ENCODE measurements at regions not wholly inside any gene's neighbourhood (a gene's known extent, or its start where the extent isn't known, plus 50 kb on each side); places are given as distances from the start of the nearest gene placed in this dataset.

- TF ChIP-seq, protein P1, sequence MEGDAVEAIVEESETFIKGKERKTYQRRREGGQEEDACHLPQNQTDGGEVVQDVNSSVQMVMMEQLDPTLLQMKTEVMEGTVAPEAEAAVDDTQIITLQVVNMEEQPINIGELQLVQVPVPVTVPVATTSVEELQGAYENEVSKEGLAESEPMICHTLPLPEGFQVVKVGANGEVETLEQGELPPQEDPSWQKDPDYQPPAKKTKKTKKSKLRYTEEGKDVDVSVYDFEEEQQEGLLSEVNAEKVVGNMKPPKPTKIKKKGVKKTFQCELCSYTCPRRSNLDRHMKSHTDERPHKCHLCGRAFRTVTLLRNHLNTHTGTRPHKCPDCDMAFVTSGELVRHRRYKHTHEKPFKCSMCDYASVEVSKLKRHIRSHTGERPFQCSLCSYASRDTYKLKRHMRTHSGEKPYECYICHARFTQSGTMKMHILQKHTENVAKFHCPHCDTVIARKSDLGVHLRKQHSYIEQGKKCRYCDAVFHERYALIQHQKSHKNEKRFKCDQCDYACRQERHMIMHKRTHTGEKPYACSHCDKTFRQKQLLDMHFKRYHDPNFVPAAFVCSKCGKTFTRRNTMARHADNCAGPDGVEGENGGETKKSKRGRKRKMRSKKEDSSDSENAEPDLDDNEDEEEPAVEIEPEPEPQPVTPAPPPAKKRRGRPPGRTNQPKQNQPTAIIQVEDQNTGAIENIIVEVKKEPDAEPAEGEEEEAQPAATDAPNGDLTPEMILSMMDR (IDR thresholded peaks at IDR 0.05): no peak
- no peak for TF ChIP-seq POLR2A (IDR thresholded peaks at IDR 0.05)
These were observed 56.3 kb upstream of the NFASC start for GRCh38 chr1:204814166-204814884.

Measured in uterus (tissue), 2 donors.